HG03108 (cell line): ENCODE measurements at regions not wholly inside any gene's neighbourhood (a gene's known extent, or its start where the extent isn't known, plus 50 kb on each side); places are given as distances from the start of the nearest gene placed in this dataset.

Experiments
- ATAC-seq: cut with Tn5 transposase; IDR thresholded peaks from one replicate; pipeline ENCODE4 v1.9.1; 2021; ENCODE audit warnings: moderate library complexity; ENCODE audit not compliant: unreplicated experiment

GRCh38 chr5:61263072-61263471, 69.0 kb upstream of the ZSWIM6 start:
- no peak for ATAC-seq

DNA sequence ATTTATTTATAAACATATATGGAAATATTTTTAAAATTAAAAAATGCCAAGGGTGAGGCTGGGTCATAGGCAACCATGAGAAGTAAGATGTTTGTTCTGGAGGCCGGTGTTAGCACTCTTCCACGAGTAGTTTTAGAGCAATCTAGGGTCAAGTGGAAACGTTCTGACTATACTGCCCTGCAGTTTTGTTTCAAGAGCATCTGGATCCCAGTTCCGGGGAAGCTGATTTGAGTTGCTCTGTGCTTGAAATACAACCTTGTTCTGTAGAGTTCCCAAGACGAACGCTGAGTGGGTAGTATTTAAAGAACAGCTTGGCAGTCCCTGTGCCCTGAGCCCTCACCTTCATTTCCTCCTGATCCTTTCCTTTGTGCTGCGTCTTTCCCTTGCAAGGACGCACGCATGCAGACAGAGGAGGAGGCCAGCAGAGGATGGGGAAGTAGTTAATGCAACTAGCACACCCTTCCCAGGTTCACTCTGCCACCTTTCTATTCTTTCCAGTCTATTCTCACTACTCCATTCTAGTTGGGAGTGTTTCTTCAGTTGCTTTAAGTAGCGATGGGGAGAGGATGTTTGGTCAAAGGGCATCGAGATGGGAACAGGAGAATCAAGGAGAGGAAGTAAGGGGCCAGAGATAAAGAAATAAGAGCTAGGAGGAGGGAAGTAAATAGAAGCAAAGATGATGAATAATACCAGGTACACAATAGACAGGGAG, 68.3 kb upstream of the ZSWIM6 start:
- ATAC-seq, result no peak

GRCh38 chr5:61264273-61264661, 67.8 kb upstream of the ZSWIM6 start:
- no peak for ATAC-seq

DNA sequence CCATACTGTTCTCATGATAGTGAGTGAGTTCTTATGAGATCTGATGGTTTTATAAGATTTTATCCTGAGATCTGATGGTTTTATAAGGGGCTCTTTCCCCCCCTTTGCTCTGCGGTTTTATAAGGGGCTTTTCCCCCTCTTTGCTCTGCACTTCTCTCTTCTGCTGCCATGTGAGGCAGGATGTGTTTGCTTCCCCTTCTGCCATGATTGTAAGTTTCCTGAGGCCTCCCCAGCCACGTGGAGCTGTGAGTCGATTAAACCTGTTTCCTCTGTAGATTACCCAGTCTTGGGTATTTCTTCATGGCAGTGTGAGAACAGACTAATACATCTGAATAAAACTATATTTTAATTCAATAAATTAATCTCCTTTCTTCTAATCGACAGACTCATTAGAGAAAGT, 64.9 kb upstream of the ZSWIM6 start:
- ATAC-seq, result no peak

- ATAC-seq, result no peak
These were observed 63.2 kb upstream of the ZSWIM6 start for GRCh38 chr5:61268871-61269270.

DNA sequence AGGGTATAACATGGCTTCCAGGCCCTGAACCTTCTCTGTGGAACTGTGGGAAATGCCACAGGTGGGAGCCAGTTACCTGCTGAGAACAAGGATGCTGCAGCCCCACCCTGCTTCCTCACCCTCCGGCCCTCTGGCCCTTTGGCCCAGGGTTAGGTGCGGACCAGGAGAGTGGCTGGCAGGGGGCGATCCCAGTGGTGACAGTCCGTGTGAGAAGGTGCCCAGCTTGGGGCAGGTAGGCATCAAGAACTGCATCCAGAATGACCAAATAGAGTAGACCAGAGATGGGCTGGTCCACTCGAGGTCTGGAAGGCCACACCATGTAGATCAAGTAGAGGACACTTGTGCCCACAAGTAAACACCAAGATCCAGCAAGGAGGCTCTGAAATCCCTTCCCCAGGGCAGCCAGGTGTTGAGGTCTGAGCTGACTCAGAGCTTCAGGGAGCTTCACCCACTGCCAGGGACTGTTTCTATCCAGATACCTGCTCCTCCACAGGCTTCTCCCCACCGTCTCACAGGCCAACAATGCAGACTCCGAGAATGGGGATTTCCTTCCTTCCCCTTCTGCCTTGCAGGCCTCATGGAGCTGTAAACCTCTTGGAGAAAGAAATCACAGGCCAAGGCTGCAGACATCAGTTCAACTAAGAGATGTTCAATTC, 61.4 kb upstream of the ZSWIM6 start:
- no peak for ATAC-seq

DNA sequence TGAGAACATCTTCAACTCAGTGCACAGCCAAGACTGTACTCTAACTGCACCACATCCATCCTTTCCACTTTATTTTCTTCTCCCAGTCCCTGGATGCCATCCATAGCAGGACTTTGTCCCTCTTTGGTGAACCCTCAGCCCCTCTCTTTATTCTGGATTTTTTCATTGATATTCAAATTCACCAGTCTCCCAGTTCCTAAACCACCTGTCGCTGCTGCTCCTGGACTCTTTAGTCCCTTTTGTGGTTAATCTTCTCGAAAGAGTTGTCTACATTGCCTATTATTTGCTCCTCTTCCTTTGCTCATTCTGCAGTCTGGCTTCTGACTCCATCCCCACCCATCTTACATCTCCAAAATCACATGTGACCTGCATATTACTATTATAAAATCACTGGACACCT, 59.4 kb upstream of the ZSWIM6 start:
- ATAC-seq, result no peak

GRCh38 chr5:61273279-61273975, 58.6 kb upstream of the ZSWIM6 start:
- no peak for ATAC-seq

- no peak for ATAC-seq
These were observed 57.5 kb upstream of the ZSWIM6 start for GRCh38 chr5:61274511-61274911.

DNA sequence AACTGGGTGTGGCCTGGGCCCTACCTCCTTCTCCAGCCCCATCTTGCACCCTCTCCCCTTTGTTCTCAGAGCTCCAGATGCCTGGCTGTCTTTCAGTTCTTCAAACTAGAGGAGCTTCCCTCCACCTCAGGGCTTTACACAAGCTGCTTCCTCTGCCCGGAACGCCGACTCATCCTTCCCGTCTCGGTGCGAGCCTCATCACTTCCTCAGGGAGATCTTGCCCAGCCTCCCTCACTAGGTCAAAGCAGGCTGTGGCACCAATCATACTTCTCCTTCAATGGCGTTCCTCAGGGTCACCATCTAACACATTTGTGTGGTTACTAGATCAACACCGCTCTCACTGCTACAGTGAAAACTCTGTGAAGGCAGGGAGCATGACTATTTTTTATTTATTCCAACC, 56.2 kb upstream of the ZSWIM6 start:
- ATAC-seq, result no peak

DNA sequence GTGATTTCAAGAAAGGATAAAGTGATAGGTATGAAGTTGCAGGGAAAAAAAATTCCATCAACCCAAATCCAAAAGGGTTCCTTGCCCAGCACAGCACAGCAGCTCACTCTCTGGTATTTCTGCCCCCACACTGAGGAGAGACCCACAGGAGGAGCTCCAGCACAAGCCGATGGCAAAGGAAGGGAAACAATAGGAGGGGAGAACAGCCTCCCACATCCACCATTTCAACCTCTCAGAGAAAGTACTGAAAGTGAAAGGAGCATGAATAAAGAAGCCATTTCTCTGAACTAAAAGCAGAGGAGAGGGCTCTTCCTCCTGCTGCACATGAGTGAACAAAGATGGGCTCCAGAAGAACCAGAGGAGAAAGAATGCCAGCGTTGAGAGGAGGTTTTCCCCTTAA, 54.9 kb upstream of the ZSWIM6 start:
- ATAC-seq, result no peak

DNA sequence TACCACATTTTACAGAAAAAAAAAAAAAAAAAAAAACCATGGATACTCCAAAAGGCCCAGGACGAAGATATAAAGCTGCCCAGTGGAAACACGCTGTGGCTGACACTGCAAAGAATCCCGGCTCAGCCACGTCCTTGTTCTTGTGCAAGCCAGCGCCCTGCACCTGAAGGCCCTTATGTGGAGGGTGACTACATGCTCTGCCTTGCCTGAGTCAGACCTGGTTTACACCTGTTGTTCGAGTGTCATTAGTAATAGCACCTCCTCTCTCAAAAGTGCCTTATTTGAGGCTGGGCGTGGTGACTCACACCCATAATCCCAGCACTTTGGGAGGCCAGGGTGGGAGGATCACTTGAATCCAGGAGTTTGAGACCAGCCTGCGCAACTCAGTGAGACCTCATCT, 54.3 kb upstream of the ZSWIM6 start:
- no peak for ATAC-seq

- ATAC-seq, result no peak
These were observed 52.3 kb upstream of the ZSWIM6 start for GRCh38 chr5:61279725-61280124.

DNA sequence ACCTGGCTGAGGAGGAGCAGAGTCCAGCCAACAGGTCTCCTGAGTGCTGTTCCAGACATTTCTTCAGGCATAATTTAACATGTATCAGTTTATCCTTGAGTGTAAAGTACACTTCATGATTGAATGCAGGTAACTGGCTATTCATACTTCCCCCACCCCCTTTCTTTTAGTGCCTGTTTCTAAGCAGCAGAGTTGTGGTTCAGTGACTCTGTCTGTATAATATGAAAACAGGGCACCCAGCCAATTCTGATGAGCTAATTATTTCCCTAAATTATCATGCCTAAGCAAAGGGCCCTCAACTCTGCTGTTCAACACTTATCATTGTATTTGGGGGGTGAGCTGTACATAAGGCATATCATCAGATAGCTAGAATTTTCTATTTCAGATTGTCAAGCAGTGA, 51.9 kb upstream of the ZSWIM6 start:
- peak; percentile 60 for ATAC-seq

DNA sequence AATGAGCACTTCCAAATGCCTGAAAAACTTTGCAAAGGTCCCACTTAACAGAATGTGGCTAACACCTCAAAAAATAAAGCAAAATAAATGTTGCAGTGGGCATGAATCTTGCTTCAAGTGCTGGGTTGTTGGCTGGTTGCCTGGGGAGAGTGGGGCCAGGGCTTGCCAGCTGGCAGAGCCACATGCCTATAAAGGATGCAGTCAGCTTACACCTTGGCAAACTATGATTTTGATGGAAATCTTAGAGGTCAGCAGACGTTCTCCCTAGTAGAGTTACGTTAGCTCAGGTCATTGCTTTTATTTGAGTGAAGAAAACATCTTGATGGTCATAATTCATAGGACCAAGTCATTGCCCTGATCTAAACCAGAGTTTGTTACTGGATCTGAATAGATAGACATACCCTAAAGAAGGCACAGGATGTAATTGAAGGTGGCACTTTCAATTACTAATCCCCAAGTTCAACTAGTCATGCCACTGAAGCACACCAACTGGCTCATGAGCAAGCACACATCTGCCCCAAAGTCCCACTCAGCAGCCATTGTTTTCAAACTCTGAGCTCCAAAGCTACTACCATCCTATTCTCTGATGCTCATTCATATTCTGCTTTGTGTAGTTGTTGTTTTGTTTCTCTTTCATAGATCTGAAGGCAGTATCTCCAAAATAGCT, 51.2 kb upstream of the ZSWIM6 start:
- ATAC-seq, result no peak

DNA sequence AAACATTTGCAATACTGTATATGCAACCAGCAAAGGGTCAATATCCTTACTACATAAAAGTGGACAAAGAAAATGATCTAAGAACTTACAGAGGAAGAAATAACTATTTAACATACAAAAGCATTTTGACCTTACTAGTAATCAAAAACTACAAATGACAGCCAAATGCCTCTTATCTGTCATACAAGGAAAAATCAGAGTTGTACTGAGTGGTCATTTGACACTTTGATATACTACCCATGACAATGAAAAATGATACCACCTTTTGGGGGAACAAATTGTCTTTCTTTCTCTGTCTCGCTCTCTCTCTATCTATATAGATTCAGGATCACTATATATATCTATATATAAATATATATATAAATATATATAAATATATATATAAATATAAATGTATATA, 50.4 kb upstream of the ZSWIM6 start:
- ATAC-seq, result no peak
